GM19025 (cell line): ENCODE measurements at regions not wholly inside any gene's neighbourhood (a gene's known extent, or its start where the extent isn't known, plus 50 kb on each side); places are given as distances from the start of the nearest gene placed in this dataset.

Experiments
- ATAC-seq: cut with Tn5 transposase; IDR thresholded peaks from one replicate; pipeline ENCODE4 v1.9.1; 2021; ENCODE audit warnings: mild to moderate bottlenecking, low read depth, moderate library complexity; ENCODE audit not compliant: unreplicated experiment

GRCh38 chr4:32417113-32417704 is 1697.0 kb downstream of the PCDH7 start:
- no peak for ATAC-seq

- no peak for ATAC-seq
These were observed 1703.1 kb downstream of the PCDH7 start for GRCh38 chr4:32423267-32423666.

- no peak for ATAC-seq
These were observed 1705.1 kb downstream of the PCDH7 start for GRCh38 chr4:32425243-32425642.

GRCh38 chr4:32427566-32427965 is 1707.4 kb downstream of the PCDH7 start:
- no peak for ATAC-seq

GRCh38 chr4:32429151-32429550 is 1709.0 kb downstream of the PCDH7 start:
- ATAC-seq = no peak

- ATAC-seq = no peak
These were observed 1715.1 kb downstream of the PCDH7 start for GRCh38 chr4:32435308-32435707.

GRCh38 chr4:32436816-32437215 is 1716.6 kb downstream of the PCDH7 start:
- no peak for ATAC-seq

- ATAC-seq = no peak
These were observed 1720.2 kb downstream of the PCDH7 start for GRCh38 chr4:32440391-32440790.

GRCh38 chr4:32454482-32454881 is 1734.3 kb downstream of the PCDH7 start:
- no peak for ATAC-seq

- ATAC-seq = no peak
These were observed 1735.1 kb downstream of the PCDH7 start for GRCh38 chr4:32455231-32455630.

- ATAC-seq = no peak
These were observed 1740.8 kb downstream of the PCDH7 start for GRCh38 chr4:32460972-32461371.

GRCh38 chr4:32462944-32463343 is 1742.8 kb downstream of the PCDH7 start:
- no peak for ATAC-seq

- no peak for ATAC-seq
These were observed 1750.0 kb downstream of the PCDH7 start for GRCh38 chr4:32470087-32470585.

- ATAC-seq = no peak
These were observed 1752.7 kb downstream of the PCDH7 start for GRCh38 chr4:32472918-32473317.

- ATAC-seq = no peak
These were observed 1755.5 kb downstream of the PCDH7 start for GRCh38 chr4:32475710-32476109.

GRCh38 chr4:32477518-32477917 is 1757.3 kb downstream of the PCDH7 start:
- no peak for ATAC-seq

- no peak for ATAC-seq
These were observed 1765.8 kb downstream of the PCDH7 start for GRCh38 chr4:32485956-32486355.

GRCh38 chr4:32488690-32489089 is 1768.5 kb downstream of the PCDH7 start:
- ATAC-seq = no peak

- no peak for ATAC-seq
These were observed 1779.0 kb downstream of the PCDH7 start for GRCh38 chr4:32499171-32499570.

- no peak for ATAC-seq
These were observed 1783.1 kb downstream of the PCDH7 start for GRCh38 chr4:32503241-32503640.

GRCh38 chr4:32506067-32506466 is 1785.9 kb downstream of the PCDH7 start:
- no peak for ATAC-seq

GRCh38 chr4:32519060-32519459 is 1798.9 kb downstream of the PCDH7 start:
- no peak for ATAC-seq

- ATAC-seq = no peak
These were observed 1805.3 kb downstream of the PCDH7 start for GRCh38 chr4:32525420-32525819.
